Endodermal cell (in vitro differentiated cells): ENCODE measurements at regions not wholly inside any gene's neighbourhood (a gene's known extent, or its start where the extent isn't known, plus 50 kb on each side); places are given as distances from the start of the nearest gene placed in this dataset.

ENCODE experiments used
- DNase-seq: peaks from one replicate; pipeline ENCODE4 v3.0.0-alpha.2; 2017
- H3K27ac ChIP-seq: 2 replicates; pipeline ENCODE4 v1.5.1; 2013; ENCODE audit warnings: mild to moderate bottlenecking, low read depth, low read length, moderate library complexity
- H3K27me3 ChIP-seq: 2 replicates; pipeline ENCODE4 v1.6.1; 2013; ENCODE audit warnings: mild to moderate bottlenecking, low read length, moderate library complexity; ENCODE audit not compliant: insufficient read depth, control insufficient read depth, poor library complexity, severe bottlenecking
- H3K36me3 ChIP-seq: 2 replicates; pipeline ENCODE4 v1.7.0; 2013; ENCODE audit warnings: mild to moderate bottlenecking, low read length, moderate library complexity; ENCODE audit not compliant: control insufficient read depth, insufficient read depth
- H3K4me1 ChIP-seq: one replicate; pipeline ENCODE4 v1.7.0; 2013; ENCODE audit warnings: low read length; ENCODE audit not compliant: control insufficient read depth, insufficient read depth
- H3K4me3 ChIP-seq: 2 replicates; pipeline ENCODE4 v1.5.1; 2013; ENCODE audit warnings: mild to moderate bottlenecking, low read length, moderate library complexity
- H3K9ac ChIP-seq: 2 replicates; pipeline ENCODE4 v1.6.1; 2013; ENCODE audit warnings: mild to moderate bottlenecking, low read length, moderate library complexity; ENCODE audit not compliant: poor library complexity, severe bottlenecking; ENCODE audit errors: extremely low read depth
- H3K9me3 ChIP-seq: 2 replicates; pipeline ENCODE4 v1.6.1; 2013; ENCODE audit warnings: mild to moderate bottlenecking, low read length, moderate library complexity; ENCODE audit not compliant: control insufficient read depth
- H3K27ac Mint-ChIP-seq: 2 replicates; pipeline ENCODE4 v1.8.0; 2020; ENCODE audit warnings: mixed read lengths
- H3K27me3 Mint-ChIP-seq: 2 replicates; pipeline ENCODE4 v1.8.0; 2021; ENCODE audit warnings: mild to moderate bottlenecking, mixed read lengths; ENCODE audit not compliant: insufficient read depth
- H3K36me3 Mint-ChIP-seq: 2 replicates; pipeline ENCODE4 v1.8.0; 2020; ENCODE audit warnings: low read depth, mixed read lengths
- H3K4me1 Mint-ChIP-seq: 2 replicates; pipeline ENCODE4 v1.8.0; 2020; ENCODE audit warnings: mixed read lengths
- H3K4me3 Mint-ChIP-seq: 2 replicates; pipeline ENCODE4 v1.8.0; 2020; ENCODE audit warnings: mild to moderate bottlenecking, moderate library complexity, mixed read lengths
- H3K9me3 Mint-ChIP-seq: 2 replicates; pipeline ENCODE4 v1.8.0; 2020; ENCODE audit warnings: mild to moderate bottlenecking, mixed read lengths
- CTCF ChIP-seq: fragments of 200-600 bp; sonication (generic); conservative IDR thresholded peaks from 2 replicates; pipeline ENCODE4 v1.5.0; 2021; ENCODE audit warnings: antibody characterized with exemption, mild to moderate bottlenecking
- WGBS, 2 experiments: methylation state at CpG; one replicate each; pipeline versions ENCODE4 v1.1.5 to v1.1.7; 2013; ENCODE audit warnings: missing lambda C conversion rate in 2 of 2, mixed read lengths in 1 of 2; ENCODE audit not compliant: insufficient coverage in 1 of 2, insufficient read length in 1 of 2; 5-methylcytosine and 5-hydroxymethylcytosine counted together

GRCh38 chr14:45790293-45790692 is 537.3 kb upstream of the MIS18BP1 start:
- no peak for DNase-seq
- H3K27me3 Mint-ChIP-seq = no peaks in the 10 kb centered on the region
- H3K9me3 ChIP-seq = peaks cover 61% of the 10 kb centered on the region
- no peak overlapping the region for H3K27ac ChIP-seq
- no peak for TF ChIP-seq CTCF
- peaks cover 60% of the 10 kb centered on the region for H3K9me3 Mint-ChIP-seq
- no peak overlapping the region for H3K4me3 Mint-ChIP-seq
- H3K27me3 ChIP-seq = no peaks in the 10 kb centered on the region
- no peaks in the 10 kb centered on the region for H3K36me3 Mint-ChIP-seq
- WGBS, 2 experiments = 79% methylated on average over 1 of the region's 1 CpG; no CpG with 5 or more reads in 1 of the 2 experiments
- no peak overlapping the region for H3K9ac ChIP-seq
- no peaks in the 10 kb centered on the region for H3K4me1 ChIP-seq
- H3K4me3 ChIP-seq = peak overlapping the region; percentile 50
- H3K27ac Mint-ChIP-seq = no peak overlapping the region
- no peaks in the 10 kb centered on the region for H3K4me1 Mint-ChIP-seq
- H3K36me3 ChIP-seq = no peaks in the 10 kb centered on the region

DNA sequence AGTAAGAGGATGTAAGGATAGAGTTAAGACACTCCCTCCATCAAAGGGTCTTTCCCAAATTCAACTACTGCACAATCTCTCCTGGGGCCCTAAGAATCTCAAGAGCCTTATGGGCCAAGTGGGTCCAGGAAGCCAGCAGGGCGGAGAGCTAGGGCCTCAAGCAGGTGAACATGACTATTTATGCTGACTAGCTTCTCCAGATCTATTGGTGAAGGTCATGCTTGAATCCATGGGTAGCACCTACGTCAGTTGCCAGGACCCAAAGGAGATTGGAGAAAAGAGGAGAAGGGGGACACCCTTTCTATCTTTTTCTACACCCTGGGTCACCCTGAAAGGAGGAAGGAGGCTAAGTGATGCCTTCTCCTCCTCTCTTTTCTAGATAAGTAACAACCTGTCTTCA is 534.2 kb upstream of the MIS18BP1 start:
- DNase-seq = no peak
- no peak overlapping the region for H3K4me3 Mint-ChIP-seq
- Histone ChIP-seq H3K4me3 (peak overlapping the region; percentile 57), H3K27me3 (no peaks in the 10 kb centered on the region), H3K9ac (no peak overlapping the region), H3K9me3 (peaks cover 89% of the 10 kb centered on the region), H3K36me3 (no peaks in the 10 kb centered on the region), H3K4me1 (no peaks in the 10 kb centered on the region), H3K27ac (no peak overlapping the region)
- WGBS, 2 experiments = 83 to 98% methylated on average over 1 to 2 of the region's 2 CpGs
- no peaks in the 10 kb centered on the region for H3K4me1 Mint-ChIP-seq
- H3K9me3 Mint-ChIP-seq = peaks cover 77% of the 10 kb centered on the region
- no peaks in the 10 kb centered on the region for H3K27me3 Mint-ChIP-seq
- no peak overlapping the region for H3K27ac Mint-ChIP-seq
- no peak for TF ChIP-seq CTCF
- H3K36me3 Mint-ChIP-seq = no peaks in the 10 kb centered on the region

GRCh38 chr14:45786266-45786665 is 533.3 kb upstream of the MIS18BP1 start:
- no peaks in the 10 kb centered on the region for H3K4me1 Mint-ChIP-seq
- peaks cover 73% of the 10 kb centered on the region for H3K9me3 Mint-ChIP-seq
- Histone ChIP-seq H3K27ac (no peak overlapping the region), H3K36me3 (no peaks in the 10 kb centered on the region), H3K4me1 (no peaks in the 10 kb centered on the region), H3K9me3 (peaks cover 85% of the 10 kb centered on the region), H3K4me3 (peak overlapping the region; percentile 56), H3K9ac (no peak overlapping the region), H3K27me3 (no peaks in the 10 kb centered on the region)
- H3K27me3 Mint-ChIP-seq = no peaks in the 10 kb centered on the region
- no peak for DNase-seq
- 78% methylated on average over 1 of the region's 1 CpG; no CpG with 5 or more reads in 1 of the 2 experiments for WGBS, 2 experiments
- H3K27ac Mint-ChIP-seq = no peak overlapping the region
- TF ChIP-seq CTCF = no peak
- no peaks in the 10 kb centered on the region for H3K36me3 Mint-ChIP-seq
- no peak overlapping the region for H3K4me3 Mint-ChIP-seq
